ENCODE measurements at regions not wholly inside any gene's neighbourhood (a gene's known extent, or its start where the extent isn't known, plus 50 kb on each side); places are given as distances from the start of the nearest gene placed in this dataset.

GRCh38 chr1:81392526-81393226, 408.1 kb upstream of the ADGRL2 start:
- intact Hi-C loops (cut with DNase I; ENCODE audit: low total_unique reads), result no loop called here
- no peaks in the 10 kb centered on the region for H3K4me1 ChIP-seq
- no peak overlapping the region for H3K4me3 ChIP-seq
- no peaks in the 10 kb centered on the region for H3K27me3 ChIP-seq (replicated peaks in 1 of 7)
- TF ChIP-seq POLR2A (IDR thresholded peaks at IDR 0.05) (no peak), POLR2AphosphoS5 (IDR thresholded peaks at IDR 0.05) (no peak)
- TF ChIP-seq, protein P1, sequence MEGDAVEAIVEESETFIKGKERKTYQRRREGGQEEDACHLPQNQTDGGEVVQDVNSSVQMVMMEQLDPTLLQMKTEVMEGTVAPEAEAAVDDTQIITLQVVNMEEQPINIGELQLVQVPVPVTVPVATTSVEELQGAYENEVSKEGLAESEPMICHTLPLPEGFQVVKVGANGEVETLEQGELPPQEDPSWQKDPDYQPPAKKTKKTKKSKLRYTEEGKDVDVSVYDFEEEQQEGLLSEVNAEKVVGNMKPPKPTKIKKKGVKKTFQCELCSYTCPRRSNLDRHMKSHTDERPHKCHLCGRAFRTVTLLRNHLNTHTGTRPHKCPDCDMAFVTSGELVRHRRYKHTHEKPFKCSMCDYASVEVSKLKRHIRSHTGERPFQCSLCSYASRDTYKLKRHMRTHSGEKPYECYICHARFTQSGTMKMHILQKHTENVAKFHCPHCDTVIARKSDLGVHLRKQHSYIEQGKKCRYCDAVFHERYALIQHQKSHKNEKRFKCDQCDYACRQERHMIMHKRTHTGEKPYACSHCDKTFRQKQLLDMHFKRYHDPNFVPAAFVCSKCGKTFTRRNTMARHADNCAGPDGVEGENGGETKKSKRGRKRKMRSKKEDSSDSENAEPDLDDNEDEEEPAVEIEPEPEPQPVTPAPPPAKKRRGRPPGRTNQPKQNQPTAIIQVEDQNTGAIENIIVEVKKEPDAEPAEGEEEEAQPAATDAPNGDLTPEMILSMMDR (IDR thresholded peaks at IDR 0.05 in 8 of 11, conservative IDR thresholded peaks at IDR 0.05 in 3 of 11), result no peak
- H3K36me3 ChIP-seq, result no peaks in the 10 kb centered on the region
- no peak overlapping the region for H3K27ac ChIP-seq
- no peak for DNase-seq
- H3K9me3 ChIP-seq, result peaks cover 0 to 8% (median 0%) of the 10 kb centered on the region in 8 donors

- Histone ChIP-seq H3K9me3 (peaks cover 0 to 8% (median 0%) of the 10 kb centered on the region in 8 donors), H3K36me3 (no peaks in the 10 kb centered on the region), H3K4me1 (no peaks in the 10 kb centered on the region), H3K27ac (no peak overlapping the region), H3K27me3 (replicated peaks in 1 of 7) (no peaks in the 10 kb centered on the region), H3K4me3 (no peak overlapping the region)
- intact Hi-C loops (cut with DNase I; ENCODE audit: low total_unique reads), result no loop called here
- DNase-seq, result no peak
- TF ChIP-seq, protein P1 (IDR thresholded peaks at IDR 0.05 in 8 of 11, conservative IDR thresholded peaks at IDR 0.05 in 3 of 11), result no peak
- TF ChIP-seq POLR2A (IDR thresholded peaks at IDR 0.05) (no peak), POLR2AphosphoS5 (IDR thresholded peaks at IDR 0.05) (no peak)
- WGBS, 5 donors, result 79 to 93% (median 87%) methylated on average over 4 of the region's 4 CpGs
Observed at GRCh38 chr1:81391125-81391828, 409.5 kb upstream of the ADGRL2 start.

GRCh38 chr1:81388435-81388834, 412.3 kb upstream of the ADGRL2 start:
- intact Hi-C loops (cut with DNase I; ENCODE audit: low total_unique reads), result no loop called here

GRCh38 chr1:81387446-81387845, 413.3 kb upstream of the ADGRL2 start:
- peaks cover 0 to 8% (median 0%) of the 10 kb centered on the region in 8 donors for H3K9me3 ChIP-seq
- WGBS, 5 donors, result 83 to 91% (median 86%) methylated on average over 4 of the region's 4 CpGs
- H3K27me3 ChIP-seq (replicated peaks in 1 of 7), result no peaks in the 10 kb centered on the region
- intact Hi-C loops (cut with DNase I; ENCODE audit: low total_unique reads), result no loop called here
- no peak overlapping the region for H3K27ac ChIP-seq
- DNase-seq, result no peak
- no peak overlapping the region for H3K4me3 ChIP-seq
- no peaks in the 10 kb centered on the region for H3K36me3 ChIP-seq
- TF ChIP-seq, protein P1 (IDR thresholded peaks at IDR 0.05 in 8 of 11, conservative IDR thresholded peaks at IDR 0.05 in 3 of 11), result no peak
- TF ChIP-seq POLR2AphosphoS5 (IDR thresholded peaks at IDR 0.05) (no peak), POLR2A (IDR thresholded peaks at IDR 0.05) (no peak)
- H3K4me1 ChIP-seq, result no peaks in the 10 kb centered on the region

More at GRCh38 chr1:81388435-81388834, 412.3 kb upstream of the ADGRL2 start:
- H3K4me1 ChIP-seq, result no peaks in the 10 kb centered on the region
- TF ChIP-seq, protein P1 (IDR thresholded peaks at IDR 0.05 in 8 of 11, conservative IDR thresholded peaks at IDR 0.05 in 3 of 11), result no peak
- no peak for TF ChIP-seq POLR2AphosphoS5 (IDR thresholded peaks at IDR 0.05)
- no peak for TF ChIP-seq POLR2A (IDR thresholded peaks at IDR 0.05)
- no peak overlapping the region for H3K27ac ChIP-seq
- 79 to 91% (median 86%) methylated on average over 4 of the region's 4 CpGs for WGBS, 5 donors
- no peak for DNase-seq
- no peak overlapping the region for H3K4me3 ChIP-seq
- H3K27me3 ChIP-seq (replicated peaks in 1 of 7), result no peaks in the 10 kb centered on the region
- peaks cover 0 to 8% (median 0%) of the 10 kb centered on the region in 8 donors for H3K9me3 ChIP-seq
- H3K36me3 ChIP-seq, result no peaks in the 10 kb centered on the region
